Neutrophil (primary cell): ENCODE measurements at regions not wholly inside any gene's neighbourhood (a gene's known extent, or its start where the extent isn't known, plus 50 kb on each side); places are given as distances from the start of the nearest gene placed in this dataset.

ENCODE experiments used
- H3K27ac ChIP-seq: fragments of 200-600 bp; sonication (generic); 2 replicates; pipeline ENCODE4 v1.5.1; 2016; ENCODE audit warnings: mild to moderate bottlenecking, moderate library complexity
- H3K27me3 ChIP-seq: fragments of 200-600 bp; sonication (generic); 2 replicates; pipeline ENCODE4 v1.6.0; 2016; ENCODE audit warnings: mild to moderate bottlenecking
- H3K36me3 ChIP-seq: fragments of 200-600 bp; sonication (generic); 2 replicates; pipeline ENCODE4 v1.5.1; 2017
- H3K4me1 ChIP-seq, 2 experiments: fragments of 200-600 bp in 1 of 2; sonication (generic) in 1 of 2; 1 replicate in 1 of 2; 2 replicates in 1 of 2; pipeline versions ENCODE4 v1.5.1 to v1.6.1; 2013 to 2016; ENCODE audit warnings: low read depth in 1 of 2, low read length in 1 of 2, mild to moderate bottlenecking in 1 of 2, moderate library complexity in 1 of 2; ENCODE audit not compliant: control insufficient read depth in 1 of 2, insufficient read depth in 1 of 2
- H3K4me3 ChIP-seq, 2 experiments: fragments of 200-600 bp in 1 of 2; sonication (generic) in 1 of 2; 1 replicate in 1 of 2; 2 replicates in 1 of 2; pipeline ENCODE4 v1.5.1; 2013 to 2016; ENCODE audit warnings: low read depth in 1 of 2, low read length in 1 of 2, mild to moderate bottlenecking in 1 of 2, moderate library complexity in 1 of 2
- H3K9me3 ChIP-seq: fragments of 200-600 bp; sonication (generic); 2 replicates; pipeline ENCODE4 v1.5.1; 2016
- TF ChIP-seq, protein P1 (sequence below): fragments of 200-600 bp; sonication (generic); IDR thresholded peaks from 2 replicates; pipeline ENCODE4 v1.5.1; 2016; ENCODE audit warnings: antibody characterized with exemption

GRCh38 chr1:84083307-84083706 is 60.8 kb upstream of the PRKACB start:
- Histone ChIP-seq H3K4me3 (no peak overlapping the region), H3K9me3 (no peaks in the 10 kb centered on the region), H3K27me3 (peaks cover 27% of the 10 kb centered on the region), H3K27ac (no peak overlapping the region), H3K36me3 (no peaks in the 10 kb centered on the region), H3K4me1 (peaks cover 5% of the 10 kb centered on the region in 2 experiments)
- TF ChIP-seq, protein P1, sequence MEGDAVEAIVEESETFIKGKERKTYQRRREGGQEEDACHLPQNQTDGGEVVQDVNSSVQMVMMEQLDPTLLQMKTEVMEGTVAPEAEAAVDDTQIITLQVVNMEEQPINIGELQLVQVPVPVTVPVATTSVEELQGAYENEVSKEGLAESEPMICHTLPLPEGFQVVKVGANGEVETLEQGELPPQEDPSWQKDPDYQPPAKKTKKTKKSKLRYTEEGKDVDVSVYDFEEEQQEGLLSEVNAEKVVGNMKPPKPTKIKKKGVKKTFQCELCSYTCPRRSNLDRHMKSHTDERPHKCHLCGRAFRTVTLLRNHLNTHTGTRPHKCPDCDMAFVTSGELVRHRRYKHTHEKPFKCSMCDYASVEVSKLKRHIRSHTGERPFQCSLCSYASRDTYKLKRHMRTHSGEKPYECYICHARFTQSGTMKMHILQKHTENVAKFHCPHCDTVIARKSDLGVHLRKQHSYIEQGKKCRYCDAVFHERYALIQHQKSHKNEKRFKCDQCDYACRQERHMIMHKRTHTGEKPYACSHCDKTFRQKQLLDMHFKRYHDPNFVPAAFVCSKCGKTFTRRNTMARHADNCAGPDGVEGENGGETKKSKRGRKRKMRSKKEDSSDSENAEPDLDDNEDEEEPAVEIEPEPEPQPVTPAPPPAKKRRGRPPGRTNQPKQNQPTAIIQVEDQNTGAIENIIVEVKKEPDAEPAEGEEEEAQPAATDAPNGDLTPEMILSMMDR = no peak

DNA sequence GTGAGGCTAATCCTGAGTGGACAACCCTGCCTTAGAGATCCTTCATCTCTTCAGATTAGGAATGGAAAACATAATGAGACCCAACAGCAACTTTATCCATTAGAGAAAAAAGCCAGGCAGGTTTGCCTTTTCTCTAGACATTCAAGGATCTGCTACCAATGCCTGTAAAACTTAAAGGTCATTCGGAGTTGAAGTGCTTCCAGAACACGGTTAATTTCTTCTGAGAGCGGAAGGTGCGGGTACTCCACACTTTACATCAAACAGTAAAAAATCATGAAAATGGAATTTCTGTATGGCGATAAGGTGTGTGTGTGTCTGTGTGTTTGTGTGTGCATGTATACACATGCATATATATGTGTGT is 65.2 kb upstream of the PRKACB start:
- Histone ChIP-seq H3K4me1 (peaks cover 15 to 16% of the 10 kb centered on the region in 2 experiments), H3K36me3 (no peaks in the 10 kb centered on the region), H3K9me3 (no peaks in the 10 kb centered on the region), H3K4me3 (peak overlapping the region; percentile 42 to 55), H3K27ac (no peak overlapping the region), H3K27me3 (peaks cover 59% of the 10 kb centered on the region)
- TF ChIP-seq, protein P1 = no peak

DNA sequence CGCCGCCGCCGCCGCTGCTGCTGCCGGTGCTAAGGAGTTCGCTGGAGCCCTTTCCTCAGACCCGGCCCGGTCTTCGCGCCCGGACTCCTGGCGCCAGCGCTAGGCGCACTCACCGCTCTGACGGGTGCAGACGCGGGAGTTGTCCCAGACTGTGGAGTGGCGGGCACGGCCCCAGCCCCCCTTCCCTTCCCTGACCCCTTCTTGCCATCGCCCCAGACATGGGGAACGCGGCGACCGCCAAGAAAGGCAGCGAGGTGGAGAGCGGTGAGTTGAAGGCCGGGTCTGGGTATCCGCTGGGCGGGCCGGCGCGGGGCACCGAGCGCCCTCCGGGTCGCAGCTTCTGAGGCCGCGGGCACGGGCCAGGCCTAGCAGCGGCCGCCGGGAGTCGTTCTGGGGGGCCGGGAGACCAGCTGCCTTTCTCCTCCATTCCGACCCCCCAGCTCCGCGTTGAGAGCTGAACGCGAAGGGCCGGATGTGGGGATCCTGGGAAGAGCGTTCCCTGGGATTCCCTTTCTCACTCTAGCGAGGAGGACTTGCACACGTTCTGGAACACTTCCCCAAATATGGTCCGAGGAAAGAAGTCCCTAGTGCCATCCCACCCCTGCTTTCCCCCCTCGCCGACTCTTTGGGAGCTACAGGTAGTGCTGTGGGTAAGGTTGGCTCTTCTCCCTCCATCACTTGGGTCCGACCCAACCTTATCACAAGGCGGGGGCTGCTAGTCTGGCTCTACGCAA is 65.8 kb upstream of the PRKACB start:
- Histone ChIP-seq H3K27me3 (peaks cover 59% of the 10 kb centered on the region), H3K4me3 (peak overlapping the region; percentile 42 to 55), H3K9me3 (no peaks in the 10 kb centered on the region), H3K27ac (no peak overlapping the region), H3K4me1 (peaks cover 15 to 16% of the 10 kb centered on the region in 2 experiments), H3K36me3 (no peaks in the 10 kb centered on the region)
- TF ChIP-seq, protein P1 = no peak

DNA sequence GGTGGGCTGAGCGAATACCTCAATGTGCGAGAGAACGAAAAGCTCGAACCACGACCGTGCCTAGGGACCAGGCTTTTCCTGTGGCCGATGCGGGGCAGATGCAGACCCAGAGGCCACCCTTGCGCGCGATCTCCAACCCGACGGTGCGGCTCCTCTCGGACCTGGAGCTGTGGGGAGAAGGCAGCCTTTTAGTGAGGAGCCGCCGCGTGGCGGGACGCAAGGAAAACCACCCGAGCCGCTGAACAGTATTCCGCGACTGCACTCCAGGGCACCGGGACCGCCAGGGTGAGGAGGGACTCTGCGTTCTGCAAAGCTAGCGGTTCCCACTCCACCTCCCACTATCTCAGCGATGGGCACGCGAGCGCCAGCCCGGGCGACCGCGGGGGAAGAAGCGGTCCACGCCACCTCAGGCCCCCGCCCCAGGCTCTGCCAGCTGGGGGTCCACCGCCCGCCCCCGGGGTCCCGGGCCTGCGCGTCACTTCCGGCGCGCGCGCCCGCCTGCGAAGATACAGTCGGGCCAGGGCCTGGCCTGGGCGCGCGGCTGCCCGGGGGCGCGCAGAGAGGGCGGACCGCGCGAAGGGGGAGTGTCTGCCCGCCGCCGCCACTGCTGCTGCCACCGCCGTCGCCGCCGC is 66.5 kb upstream of the PRKACB start:
- Histone ChIP-seq H3K4me3 (peak overlapping the region; percentile 43 to 55), H3K36me3 (no peaks in the 10 kb centered on the region), H3K4me1 (peaks cover 15 to 16% of the 10 kb centered on the region in 2 experiments), H3K9me3 (no peaks in the 10 kb centered on the region), H3K27ac (no peak overlapping the region), H3K27me3 (peaks cover 59% of the 10 kb centered on the region)
- TF ChIP-seq, protein P1 = no peak

DNA sequence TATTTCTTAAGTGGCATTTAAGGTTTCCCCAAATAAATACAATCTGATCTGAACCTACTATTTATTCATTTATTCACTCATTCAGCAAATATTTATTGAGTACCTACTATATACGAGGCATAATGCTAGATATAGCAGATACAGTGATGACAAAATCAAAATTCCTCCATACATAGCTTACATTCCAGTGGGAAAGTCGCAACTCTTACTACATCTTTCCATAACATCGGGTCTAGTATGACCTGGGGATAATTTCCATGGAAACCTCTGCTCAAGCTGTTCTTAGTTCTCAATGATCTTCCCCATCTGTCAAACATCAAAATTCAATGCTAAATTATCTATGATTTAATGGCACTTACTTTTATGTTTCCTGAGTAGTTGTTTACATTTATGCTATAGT is 70.8 kb upstream of the PRKACB start:
- Histone ChIP-seq H3K4me1 (peaks cover 9 to 10% of the 10 kb centered on the region in 2 experiments), H3K4me3 (no peak overlapping the region), H3K36me3 (no peaks in the 10 kb centered on the region), H3K27me3 (peaks cover 32% of the 10 kb centered on the region), H3K27ac (no peak overlapping the region), H3K9me3 (no peaks in the 10 kb centered on the region)
- TF ChIP-seq, protein P1 = no peak
